Peyer's patch (tissue), 4 donors: ENCODE measurements at regions not wholly inside any gene's neighbourhood (a gene's known extent, or its start where the extent isn't known, plus 50 kb on each side); places are given as distances from the start of the nearest gene placed in this dataset.
A peak's percentile ranks its signal among the peaks of the same experiment; 100 is the strongest.
"Not testable (repeated sequence)": the region's sequence is repeated elsewhere in the genome, so short reads cannot be mapped to it uniquely, and the experiment has no call there.

Source experiments
- DNase-seq, 3 donors: peaks; one replicate each; pipeline ENCODE4 v3.0.0-alpha.2; 2017 to 2019
- H3K27ac ChIP-seq, 4 donors: fragments of 200-600 bp; sonication (generic); one replicate each; pipeline ENCODE4 v1.5.1; 2016 to 2019
- H3K27me3 ChIP-seq, 2 donors: fragments of 200-600 bp; sonication (generic); one replicate each; pipeline ENCODE4 v1.5.1; 2019
- H3K36me3 ChIP-seq, 3 donors: fragments of 200-600 bp; sonication (generic); one replicate each; pipeline ENCODE4 v1.5.1; 2016 to 2019
- H3K4me1 ChIP-seq, 4 donors: fragments of 200-600 bp; sonication (generic); one replicate each; pipeline ENCODE4 v1.5.1; 2016 to 2019
- H3K4me3 ChIP-seq, 4 donors: fragments of 200-600 bp; sonication (generic); 1 replicate in 3 of 4; 2 replicates in 1 of 4; pipeline ENCODE4 v1.5.1; 2016 to 2019; ENCODE audit warnings: mild to moderate bottlenecking in 1 of 4
- H3K9me3 ChIP-seq, 4 donors: fragments of 200-600 bp; sonication (generic); one replicate each; pipeline ENCODE4 v1.5.1; 2016 to 2019; ENCODE audit warnings: mild to moderate bottlenecking in 1 of 4
- POLR2A ChIP-seq, 2 donors: fragments of 450-650 bp; IDR thresholded peaks; one replicate each; pipeline ENCODE4 v1.5.1; 2017; ENCODE audit warnings: antibody characterized with exemption in 2 of 2, mild to moderate bottlenecking in 2 of 2, moderate library complexity in 2 of 2
- TF ChIP-seq, protein P1 (sequence below), 6 experiments: fragments of 450-650 bp in 4 of 6; fragments of 200-600 bp in 2 of 6; sonication (generic) in 1 of 6; IDR thresholded peaks; one replicate each; pipeline ENCODE4 v1.5.1; 2017 to 2019; ENCODE audit warnings: antibody characterized with exemption in 6 of 6, mild to moderate bottlenecking in 3 of 6, moderate library complexity in 1 of 6

GRCh38 chr1:112849425-112850033, 106.5 kb downstream of the SLC16A1 start:
- H3K27ac ChIP-seq, result no peak overlapping the region
- no peaks in the 10 kb centered on the region for H3K27me3 ChIP-seq
- peak overlapping the region; percentile 5 to 56 (median 34) for H3K4me3 ChIP-seq
- H3K4me1 ChIP-seq, result peaks cover 0 to 13% (median 4%) of the 10 kb centered on the region in 4 donors
- no peak for TF ChIP-seq POLR2A (IDR thresholded peaks at IDR 0.05)
- TF ChIP-seq, protein P1, sequence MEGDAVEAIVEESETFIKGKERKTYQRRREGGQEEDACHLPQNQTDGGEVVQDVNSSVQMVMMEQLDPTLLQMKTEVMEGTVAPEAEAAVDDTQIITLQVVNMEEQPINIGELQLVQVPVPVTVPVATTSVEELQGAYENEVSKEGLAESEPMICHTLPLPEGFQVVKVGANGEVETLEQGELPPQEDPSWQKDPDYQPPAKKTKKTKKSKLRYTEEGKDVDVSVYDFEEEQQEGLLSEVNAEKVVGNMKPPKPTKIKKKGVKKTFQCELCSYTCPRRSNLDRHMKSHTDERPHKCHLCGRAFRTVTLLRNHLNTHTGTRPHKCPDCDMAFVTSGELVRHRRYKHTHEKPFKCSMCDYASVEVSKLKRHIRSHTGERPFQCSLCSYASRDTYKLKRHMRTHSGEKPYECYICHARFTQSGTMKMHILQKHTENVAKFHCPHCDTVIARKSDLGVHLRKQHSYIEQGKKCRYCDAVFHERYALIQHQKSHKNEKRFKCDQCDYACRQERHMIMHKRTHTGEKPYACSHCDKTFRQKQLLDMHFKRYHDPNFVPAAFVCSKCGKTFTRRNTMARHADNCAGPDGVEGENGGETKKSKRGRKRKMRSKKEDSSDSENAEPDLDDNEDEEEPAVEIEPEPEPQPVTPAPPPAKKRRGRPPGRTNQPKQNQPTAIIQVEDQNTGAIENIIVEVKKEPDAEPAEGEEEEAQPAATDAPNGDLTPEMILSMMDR (IDR thresholded peaks at IDR 0.05), result no peak
- H3K36me3 ChIP-seq, result no peaks in the 10 kb centered on the region
- peak in 1 of 3 donors; percentile 55 for DNase-seq
- no peaks in the 10 kb centered on the region for H3K9me3 ChIP-seq

DNA sequence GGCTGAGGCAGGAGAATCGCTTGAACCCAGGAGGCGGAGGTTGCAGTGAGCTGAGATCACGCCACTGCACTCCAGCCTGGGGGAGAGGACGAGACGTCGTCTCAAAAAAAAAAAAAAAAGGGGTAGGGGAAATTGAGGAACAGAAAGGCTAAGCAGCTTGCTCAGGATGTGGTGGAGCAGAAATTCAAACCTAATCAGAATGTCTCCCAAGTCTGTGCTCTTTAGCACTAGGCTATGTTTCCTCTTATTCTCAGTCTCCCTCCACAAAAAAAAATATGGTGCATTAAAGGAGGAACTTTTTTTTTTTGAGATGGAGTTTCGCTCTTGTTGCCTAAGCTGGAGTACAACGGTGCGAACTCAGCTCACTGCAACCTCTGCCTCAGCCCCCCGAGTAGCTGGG, 114.2 kb downstream of the SLC16A1 start:
- no peak for DNase-seq
- Histone ChIP-seq H3K4me3 (no peak overlapping the region), H3K27ac (no peak overlapping the region), H3K27me3 (no peaks in the 10 kb centered on the region), H3K4me1 (peaks cover 0 to 7% (median 3%) of the 10 kb centered on the region in 4 donors), H3K9me3 (no peaks in the 10 kb centered on the region), H3K36me3 (no peaks in the 10 kb centered on the region)
- no peak for TF ChIP-seq POLR2A (IDR thresholded peaks at IDR 0.05)
- TF ChIP-seq, protein P1 (IDR thresholded peaks at IDR 0.05), result no peak

DNA sequence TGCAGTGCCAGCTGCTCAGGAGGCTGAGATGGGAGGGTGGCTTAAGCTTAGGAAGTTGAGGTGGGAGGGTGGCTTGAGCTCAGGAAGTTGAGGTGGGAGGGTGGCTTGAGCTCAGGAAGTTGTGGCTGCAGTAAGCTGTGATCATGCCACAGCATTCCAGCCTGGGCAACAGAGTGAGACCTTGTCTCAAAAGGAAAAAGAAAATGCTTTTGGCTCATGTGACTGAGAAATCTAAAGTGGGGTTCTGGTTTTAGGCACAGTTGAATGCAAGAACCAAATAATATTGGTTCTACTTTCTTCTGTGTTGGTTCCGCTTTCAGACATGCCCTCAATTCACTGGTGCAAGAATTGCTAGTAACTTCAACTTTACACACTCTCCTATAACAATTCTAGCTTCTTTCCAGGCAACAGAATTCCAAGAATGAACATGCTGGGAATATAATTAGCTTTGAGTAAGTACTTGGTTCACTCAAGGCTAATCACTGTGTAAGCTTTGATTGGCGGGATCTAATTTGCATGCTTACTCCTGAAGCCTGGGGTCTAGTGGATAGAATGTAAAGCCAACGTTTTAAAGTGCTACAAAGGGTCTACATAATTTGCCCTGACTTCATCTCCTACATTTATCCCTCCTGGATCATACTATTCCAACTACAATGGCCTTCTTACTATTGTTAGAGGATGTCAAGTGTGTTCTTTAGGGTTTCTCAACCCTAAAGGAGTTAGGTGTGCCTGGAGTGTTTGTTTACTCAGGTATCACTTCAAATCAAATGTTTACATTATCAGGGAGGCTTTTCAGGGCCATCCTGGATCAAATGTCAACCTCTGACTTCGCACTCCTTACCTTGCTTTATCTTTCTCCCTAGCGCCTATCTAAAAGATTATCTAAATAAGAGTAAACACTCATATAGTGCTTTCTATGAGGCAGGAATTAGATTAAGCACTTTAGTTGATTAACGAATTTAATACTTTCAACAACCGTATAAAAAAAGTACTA, 115.1 kb downstream of the SLC16A1 start:
- H3K4me3 ChIP-seq, result no peak overlapping the region
- no peak overlapping the region for H3K27ac ChIP-seq
- no peaks in the 10 kb centered on the region for H3K36me3 ChIP-seq
- no peaks in the 10 kb centered on the region for H3K27me3 ChIP-seq
- H3K9me3 ChIP-seq, result no peaks in the 10 kb centered on the region
- TF ChIP-seq, protein P1 (IDR thresholded peaks at IDR 0.05), result no peak
- no peak for TF ChIP-seq POLR2A (IDR thresholded peaks at IDR 0.05)
- peaks cover 0 to 7% (median 3%) of the 10 kb centered on the region in 4 donors for H3K4me1 ChIP-seq
- no peak for DNase-seq

GRCh38 chr1:112836642-112837041, 119.4 kb downstream of the SLC16A1 start:
- no peak overlapping the region for H3K27ac ChIP-seq
- peaks cover 0 to 7% (median 3%) of the 10 kb centered on the region in 4 donors for H3K4me1 ChIP-seq
- H3K27me3 ChIP-seq, result no peaks in the 10 kb centered on the region
- TF ChIP-seq, protein P1 (IDR thresholded peaks at IDR 0.05), result no peak
- no peak for TF ChIP-seq POLR2A (IDR thresholded peaks at IDR 0.05)
- H3K9me3 ChIP-seq, result no peaks in the 10 kb centered on the region
- H3K4me3 ChIP-seq, result no peak overlapping the region
- H3K36me3 ChIP-seq, result no peaks in the 10 kb centered on the region
- no peak for DNase-seq

GRCh38 chr1:112833806-112834205, 118.7 kb upstream of the PPM1J start:
- Histone ChIP-seq H3K36me3 (no peaks in the 10 kb centered on the region), H3K9me3 (no peaks in the 10 kb centered on the region), H3K27ac (no peak overlapping the region), H3K4me1 (no peaks in the 10 kb centered on the region), H3K4me3 (no peak overlapping the region), H3K27me3 (no peaks in the 10 kb centered on the region)
- TF ChIP-seq, protein P1 (IDR thresholded peaks at IDR 0.05), result no peak
- no peak for TF ChIP-seq POLR2A (IDR thresholded peaks at IDR 0.05)
- no peak for DNase-seq

- not testable (repeated sequence) for H3K4me3 ChIP-seq, H3K27me3 ChIP-seq, H3K27ac ChIP-seq, H3K36me3 ChIP-seq, H3K4me1 ChIP-seq, H3K9me3 ChIP-seq, DNase-seq
These were observed 117.1 kb upstream of the PPM1J start for GRCh38 chr1:112832259-112832658.

DNA sequence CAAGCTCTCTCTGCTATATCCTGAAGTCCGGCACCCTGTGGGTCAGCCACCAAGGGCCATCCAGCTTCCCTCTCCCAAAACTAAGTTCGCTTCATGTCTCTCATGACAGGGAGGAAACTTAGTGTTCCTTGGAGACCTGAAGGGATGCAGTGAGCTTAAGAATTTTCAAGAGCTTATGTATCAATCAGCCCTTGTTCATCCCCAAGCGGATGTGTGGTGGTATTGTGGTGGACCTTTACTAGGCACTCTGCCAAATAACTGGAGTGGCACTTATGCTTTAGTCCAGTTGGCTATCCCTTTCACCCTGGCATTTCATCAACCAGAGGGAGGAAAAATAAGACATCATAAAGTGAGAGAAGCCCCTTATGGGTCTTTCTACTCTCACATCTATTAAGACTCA, 114.6 kb upstream of the PPM1J start:
- H3K4me3 ChIP-seq, H3K27ac ChIP-seq, H3K36me3 ChIP-seq, H3K9me3 ChIP-seq, H3K27me3 ChIP-seq, H3K4me1 ChIP-seq, DNase-seq: not testable (repeated sequence)
